ENCODE measurements at regions not wholly inside any gene's neighbourhood (a gene's known extent, or its start where the extent isn't known, plus 50 kb on each side); places are given as distances from the start of the nearest gene placed in this dataset.

- ChIA-PET CTCF (interaction anchor here (0.6 to 1.7 kb wide), 5 partner anchors 9 to 182 kb away, joined by 3 to 4 read pairs (median 3); no protein-coding TSS in a partner anchor), POLR2A (no interaction called here)
- no peak overlapping the region for H3K4me3 Mint-ChIP-seq
Observed at GRCh38 chr2:42910645-42911405, 118.4 kb upstream of the HAAO start.

GRCh38 chr2:42909966-42910365 lies 117.6 kb upstream of the HAAO start:
- no peak for DNase-seq
- Mint-ChIP-seq H3K4me3 (no peak overlapping the region), H3K4me1 (peaks cover 3% of the 10 kb centered on the region), H3K27ac (no peak overlapping the region), H3K9me3 (no peaks in the 10 kb centered on the region), H3K36me3 (ENCODE audit: low read depth) (no peaks in the 10 kb centered on the region), H3K27me3 (peaks cover 2% of the 10 kb centered on the region)
- POLR2A ChIA-PET = no interaction called here
- CTCF ChIA-PET = interaction anchor here (0.8 to 1.2 kb wide), 2 partner anchors 10 to 15 kb away, joined by 3 to 4 read pairs; no protein-coding TSS in a partner anchor

More at GRCh38 chr2:42910645-42911405, 118.4 kb upstream of the HAAO start:
- H3K27me3 Mint-ChIP-seq = peaks cover 2% of the 10 kb centered on the region
- H3K27ac Mint-ChIP-seq = no peak overlapping the region
- H3K36me3 Mint-ChIP-seq (ENCODE audit: low read depth) = no peaks in the 10 kb centered on the region
- no peak for DNase-seq
- H3K9me3 Mint-ChIP-seq = no peaks in the 10 kb centered on the region
- peaks cover 3% of the 10 kb centered on the region for H3K4me1 Mint-ChIP-seq

GRCh38 chr2:42908518-42909200 lies 116.3 kb upstream of the HAAO start:
- H3K4me3 Mint-ChIP-seq = no peak overlapping the region
- H3K27me3 Mint-ChIP-seq = peaks cover 2% of the 10 kb centered on the region
- no peak for DNase-seq
- no peaks in the 10 kb centered on the region for H3K9me3 Mint-ChIP-seq
- H3K27ac Mint-ChIP-seq = no peak overlapping the region
- ChIA-PET POLR2A (no interaction called here), CTCF (interaction anchor here (1.0 to 1.2 kb wide), 2 partner anchors 13 to 15 kb away, joined by 3 read pairs; no protein-coding TSS in a partner anchor)
- no peaks in the 10 kb centered on the region for H3K36me3 Mint-ChIP-seq (ENCODE audit: low read depth)
- H3K4me1 Mint-ChIP-seq = peaks cover 3% of the 10 kb centered on the region

- no peak for DNase-seq
- H3K4me3 Mint-ChIP-seq = no peak overlapping the region
- H3K27me3 Mint-ChIP-seq = peaks cover 2% of the 10 kb centered on the region
- ChIA-PET CTCF (interaction anchor here (1.2 kb wide), 1 partner anchor 14 kb away, joined by 3 read pairs; no protein-coding TSS in a partner anchor), POLR2A (no interaction called here)
- no peaks in the 10 kb centered on the region for H3K36me3 Mint-ChIP-seq (ENCODE audit: low read depth)
- H3K27ac Mint-ChIP-seq = no peak overlapping the region
- H3K9me3 Mint-ChIP-seq = no peaks in the 10 kb centered on the region
- H3K4me1 Mint-ChIP-seq = no peaks in the 10 kb centered on the region
Observed at GRCh38 chr2:42907835-42908234, 115.5 kb upstream of the HAAO start.

- Mint-ChIP-seq H3K9me3 (no peaks in the 10 kb centered on the region), H3K4me1 (no peaks in the 10 kb centered on the region), H3K27me3 (peaks cover 2% of the 10 kb centered on the region), H3K36me3 (ENCODE audit: low read depth) (no peaks in the 10 kb centered on the region), H3K4me3 (no peak overlapping the region), H3K27ac (no peak overlapping the region)
- ChIA-PET POLR2A (no interaction called here), CTCF (interaction anchor here (1.3 kb wide), 1 partner anchor 19 kb away, joined by 3 read pairs; no protein-coding TSS in a partner anchor)
- DNase-seq = no peak
Observed at GRCh38 chr2:42906557-42907411, 114.4 kb upstream of the HAAO start.

- Mint-ChIP-seq H3K4me3 (no peak overlapping the region), H3K27ac (no peak overlapping the region), H3K9me3 (no peaks in the 10 kb centered on the region), H3K36me3 (ENCODE audit: low read depth) (no peaks in the 10 kb centered on the region), H3K4me1 (no peaks in the 10 kb centered on the region), H3K27me3 (peaks cover 2% of the 10 kb centered on the region)
- CTCF ChIA-PET = interaction anchor here (1.3 kb wide), 1 partner anchor 18 kb away, joined by 3 read pairs; no protein-coding TSS in a partner anchor
- POLR2A ChIA-PET = no interaction called here
- DNase-seq = no peak
Observed at GRCh38 chr2:42906111-42906556, 113.8 kb upstream of the HAAO start.

- no peak for DNase-seq
- no peaks in the 10 kb centered on the region for H3K4me1 Mint-ChIP-seq
- H3K36me3 Mint-ChIP-seq (ENCODE audit: low read depth) = no peaks in the 10 kb centered on the region
- ChIA-PET CTCF (interaction anchor here (1.3 kb wide), 1 partner anchor 17 kb away, joined by 3 read pairs; no protein-coding TSS in a partner anchor), POLR2A (no interaction called here)
- no peak overlapping the region for H3K27ac Mint-ChIP-seq
- no peak overlapping the region for H3K4me3 Mint-ChIP-seq
- H3K27me3 Mint-ChIP-seq = peaks cover 2% of the 10 kb centered on the region
- no peaks in the 10 kb centered on the region for H3K9me3 Mint-ChIP-seq
Observed at GRCh38 chr2:42905341-42906110, 113.1 kb upstream of the HAAO start.

DNA sequence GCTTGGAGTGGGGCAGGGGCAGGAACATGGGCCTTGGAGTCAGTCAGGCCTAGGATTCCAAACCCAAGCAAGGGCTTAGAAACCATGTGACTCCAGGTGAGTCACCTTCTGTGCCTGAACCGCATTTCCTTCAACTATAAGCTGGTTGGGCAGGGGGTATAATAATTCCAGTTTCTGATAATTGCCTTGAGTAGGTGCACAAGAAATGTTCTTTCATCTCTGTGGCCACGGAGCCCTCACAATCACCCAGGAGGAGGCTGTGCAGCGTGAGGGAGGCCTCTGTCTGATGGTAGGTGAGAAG lies 112.1 kb upstream of the HAAO start:
- no peak for DNase-seq
- POLR2A ChIA-PET = no interaction called here
- Mint-ChIP-seq H3K4me1 (no peaks in the 10 kb centered on the region), H3K9me3 (no peaks in the 10 kb centered on the region), H3K27me3 (peaks cover 4% of the 10 kb centered on the region), H3K36me3 (ENCODE audit: low read depth) (no peaks in the 10 kb centered on the region), H3K27ac (no peak overlapping the region), H3K4me3 (no peak overlapping the region)
- CTCF ChIA-PET = interaction anchor here (0.6 kb wide), 1 partner anchor 29 kb away, joined by 3 read pairs; no protein-coding TSS in a partner anchor

DNA sequence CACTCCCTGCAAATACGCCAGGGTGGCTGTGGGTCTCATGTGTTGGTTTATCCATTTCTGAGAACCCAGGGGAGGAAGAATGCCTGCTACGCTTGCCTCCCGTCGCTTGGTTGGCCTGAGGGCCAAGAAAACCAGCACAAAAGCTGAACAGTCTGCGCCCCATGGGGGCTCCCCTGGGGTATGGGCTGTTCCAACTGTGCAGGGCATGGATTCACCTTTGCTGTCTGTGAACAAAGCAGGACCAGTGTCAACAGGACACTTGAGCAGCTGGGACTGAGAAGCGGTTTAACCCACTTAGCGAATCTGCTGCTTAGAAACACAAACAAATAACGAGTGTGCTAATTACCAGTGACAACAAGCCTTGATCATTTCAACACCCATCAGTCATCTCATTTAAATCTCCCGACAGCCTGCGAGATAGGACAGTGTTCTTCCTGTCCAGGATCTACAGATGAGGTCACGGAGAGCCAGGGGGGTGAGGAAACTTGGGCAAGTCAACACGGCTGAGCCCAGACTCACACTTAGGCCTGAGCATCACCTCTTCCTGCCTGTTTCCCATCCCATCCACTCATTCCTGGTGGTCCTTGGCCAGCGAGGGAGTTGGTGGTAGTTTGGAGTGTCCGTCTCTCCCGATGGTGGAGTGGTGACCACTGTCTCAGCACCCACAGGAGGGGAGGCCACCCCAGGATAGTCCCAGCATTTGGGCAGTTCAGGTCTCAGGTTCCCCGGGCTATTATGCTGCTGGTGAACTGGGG lies 111.6 kb upstream of the HAAO start:
- CTCF ChIA-PET = interaction anchor here (0.6 kb wide), 2 partner anchors 29 to 248 kb away, joined by 3 to 8 read pairs; no protein-coding TSS in a partner anchor
- H3K27ac Mint-ChIP-seq = no peak overlapping the region
- H3K36me3 Mint-ChIP-seq (ENCODE audit: low read depth) = no peaks in the 10 kb centered on the region
- H3K4me3 Mint-ChIP-seq = no peak overlapping the region
- POLR2A ChIA-PET = no interaction called here
- no peaks in the 10 kb centered on the region for H3K4me1 Mint-ChIP-seq
- H3K9me3 Mint-ChIP-seq = no peaks in the 10 kb centered on the region
- peaks cover 4% of the 10 kb centered on the region for H3K27me3 Mint-ChIP-seq
- DNase-seq = no peak

DNA sequence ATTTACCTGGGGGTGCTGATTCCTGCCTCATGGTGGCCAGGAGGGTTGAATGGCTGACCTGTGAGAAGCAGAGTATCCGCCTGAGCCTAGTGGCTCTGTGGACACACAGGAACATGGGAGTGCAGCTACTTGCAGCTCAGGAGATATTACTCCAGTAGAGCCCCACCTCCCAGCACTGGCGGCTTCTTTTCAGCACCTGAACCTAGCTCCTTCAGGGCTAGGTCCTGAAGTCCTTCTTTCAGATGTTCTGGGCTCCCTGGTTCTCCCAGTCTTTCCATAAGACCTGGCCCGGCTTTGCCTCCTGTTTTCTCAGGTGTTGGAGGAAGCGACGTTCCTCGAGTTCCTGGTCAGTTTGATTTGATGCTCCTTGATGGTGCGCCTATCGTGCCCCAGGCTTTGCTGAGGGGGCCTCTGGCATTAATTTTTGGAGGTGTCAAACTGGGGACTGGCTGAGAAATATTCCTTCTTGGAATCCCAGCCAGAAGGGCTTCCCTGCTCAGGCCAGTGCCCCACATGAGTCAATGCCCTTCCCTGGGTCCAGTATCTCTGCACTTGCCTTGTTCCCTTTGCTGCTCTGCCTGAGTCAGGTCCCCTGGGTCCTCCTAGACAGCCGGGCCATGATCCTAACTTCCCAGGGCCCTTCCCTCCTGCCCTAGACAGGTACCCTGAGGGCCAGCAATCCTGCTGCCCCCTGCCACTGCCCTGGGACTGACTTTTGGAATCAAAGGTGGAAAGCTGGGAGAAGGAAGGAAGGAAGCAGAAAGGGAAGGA lies 110.7 kb upstream of the HAAO start:
- H3K4me3 Mint-ChIP-seq = no peak overlapping the region
- no peak for DNase-seq
- ChIA-PET CTCF (interaction anchor here (1.1 kb wide), 1 partner anchor 25 kb away, joined by 3 read pairs; no protein-coding TSS in a partner anchor), POLR2A (no interaction called here)
- H3K4me1 Mint-ChIP-seq = no peaks in the 10 kb centered on the region
- H3K27ac Mint-ChIP-seq = no peak overlapping the region
- H3K27me3 Mint-ChIP-seq = peaks cover 4% of the 10 kb centered on the region
- H3K9me3 Mint-ChIP-seq = no peaks in the 10 kb centered on the region
- no peaks in the 10 kb centered on the region for H3K36me3 Mint-ChIP-seq (ENCODE audit: low read depth)

GRCh38 chr2:42901076-42901640 lies 108.8 kb upstream of the HAAO start:
- no peak overlapping the region for H3K4me3 Mint-ChIP-seq
- no peaks in the 10 kb centered on the region for H3K4me1 Mint-ChIP-seq
- H3K27me3 Mint-ChIP-seq = peaks cover 3% of the 10 kb centered on the region
- no peaks in the 10 kb centered on the region for H3K9me3 Mint-ChIP-seq
- no peaks in the 10 kb centered on the region for H3K36me3 Mint-ChIP-seq (ENCODE audit: low read depth)
- no peak for DNase-seq
- no peak overlapping the region for H3K27ac Mint-ChIP-seq
- ChIA-PET CTCF (interaction anchor here (0.7 to 1.0 kb wide), 2 partner anchors 10 to 24 kb away, joined by 3 read pairs; no protein-coding TSS in a partner anchor), POLR2A (no interaction called here)
